GM12878 (cell line): ENCODE measurements at regions not wholly inside any gene's neighbourhood (a gene's known extent, or its start where the extent isn't known, plus 50 kb on each side); places are given as distances from the start of the nearest gene placed in this dataset.

Experiments used
- ATAC-seq: fragments of 200-7000 bp; cut with Tn5 transposase; 3 replicates; pipeline ENCODE4 v1.9.1; 2020; ENCODE audit warnings: mild to moderate bottlenecking, moderate library complexity
- BruUV-seq: library from RNA; stranded (reverse); fragments of 400-500 nt; replicated peaks from 2 replicates; lab custom pipeline; 2021; lab: Mats Ljungman, UMichigan
- CTCF ChIA-PET: fragments of 300-600 bp; sonication (Branson Sonifier 250); formaldehyde crosslinking; extraction: SDS; loops from one replicate; lab custom pipeline; 2021; ENCODE audit warnings: inconsistent platforms; lab: Yijun Ruan, JAX
- POLR2A ChIA-PET: fragments of 350-600 bp; formaldehyde crosslinking; extraction: SDS; loops from one replicate; lab custom pipeline; 2021; ENCODE audit warnings: inconsistent platforms; lab: Charles Lee
- RAD21 ChIA-PET: fragments of 300-600 bp; sonication (Branson Sonifier 250); formaldehyde crosslinking; loops from one replicate; lab custom pipeline; 2023; ENCODE audit warnings: antibody characterized with exemption; ENCODE audit not compliant: unreplicated experiment; lab: Charles Lee
- SMC1A ChIA-PET: fragments of 300-600 bp; sonication (Branson Sonifier 250); formaldehyde crosslinking; loops from one replicate; lab custom pipeline; 2023; ENCODE audit not compliant: unreplicated experiment, uncharacterized antibody; lab: Charles Lee
- DNase-seq: peaks from one replicate; pipeline ENCODE4 v3.0.0-alpha.2; 2011; ENCODE audit warnings: low read depth, low spot score
- FAIRE-seq: peaks from 3 replicates; lab custom pipeline; 2011; peaks lifted over from hg19 to GRCh38; lab: Jason Lieb, UNC
- H2AFZ ChIP-seq: 2 replicates; pipeline ENCODE4 v1.6.0; 2011; ENCODE audit warnings: low read depth, low read length, control low read depth; ENCODE audit not compliant: control insufficient read depth
- H3K27ac ChIP-seq: 2 replicates; pipeline ENCODE4 v1.5.1; 2011; ENCODE audit warnings: control low read depth; ENCODE audit not compliant: control insufficient read depth, insufficient read depth
- H3K27me3 ChIP-seq, 2 experiments: replicated peaks in 1 of 2; 2 replicates each; pipeline versions ENCODE4 v1.6.0 to v1.6.1; 2011; ENCODE audit warnings: low read length in 1 of 2; ENCODE audit not compliant: control insufficient read depth in 2 of 2, insufficient read depth in 2 of 2
- H3K36me3 ChIP-seq, 2 experiments: 2 replicates each; pipeline ENCODE4 v1.5.1; 2011; ENCODE audit warnings: low read length in 1 of 2; ENCODE audit not compliant: control insufficient read depth in 2 of 2, insufficient read depth in 2 of 2
- H3K4me1 ChIP-seq: 2 replicates; pipeline ENCODE4 v1.6.1; 2011; ENCODE audit warnings: mild to moderate bottlenecking, low read length, moderate library complexity, mixed read lengths; ENCODE audit not compliant: control insufficient read depth, insufficient read depth
- H3K4me2 ChIP-seq: 2 replicates; pipeline ENCODE4 v1.6.0; 2011; ENCODE audit warnings: control low read depth; ENCODE audit not compliant: control insufficient read depth, insufficient read depth
- H3K4me3 ChIP-seq: fragments of 200-600 bp; sonication (generic); 2 replicates; pipeline ENCODE4 v1.5.1; 2016
- H3K79me2 ChIP-seq: 2 replicates; pipeline ENCODE4 v1.6.0; 2011; ENCODE audit warnings: low read length; ENCODE audit not compliant: control insufficient read depth, insufficient read depth
- H3K9ac ChIP-seq: 2 replicates; pipeline ENCODE4 v1.8.0; 2011; ENCODE audit warnings: low read length, control low read depth, mixed read lengths; ENCODE audit not compliant: control insufficient read depth, insufficient read depth
- H3K9me3 ChIP-seq: replicated peaks from 3 replicates; pipeline ENCODE4 v1.5.1; 2011; ENCODE audit warnings: mild to moderate bottlenecking, low read length; ENCODE audit not compliant: control insufficient read depth, insufficient read depth
- H4K20me1 ChIP-seq: 2 replicates; pipeline ENCODE4 v1.6.0; 2011; ENCODE audit not compliant: control insufficient read depth, insufficient read depth
- ELK1 ChIP-seq: IDR thresholded peaks from 2 replicates; pipeline ENCODE4 v1.6.1; 2012; ENCODE audit warnings: low read depth, low read length, improper control_type of control experiment
- ETV6 ChIP-seq, 2 experiments: fragments of 450-650 bp in 1 of 2; IDR thresholded peaks in 1 of 2; conservative IDR thresholded peaks in 1 of 2; 2 replicates each; pipeline ENCODE4 v1.6.1; 2014; ENCODE audit warnings: antibody characterized with exemption in 1 of 2, borderline replicate concordance in 1 of 2, low read depth in 1 of 2, mild to moderate bottlenecking in 1 of 2, moderate library complexity in 1 of 2
- RB1 ChIP-seq: fragments of 450-650 bp; formaldehyde crosslinking; IDR thresholded peaks from 2 replicates; pipeline ENCODE4 v1.6.1; 2017; ENCODE audit warnings: mild to moderate bottlenecking, borderline replicate concordance
- ZBTB11 ChIP-seq: fragments of 450-650 bp; formaldehyde crosslinking; IDR thresholded peaks from 2 replicates; pipeline ENCODE4 v1.5.0; 2022; ENCODE audit warnings: mild to moderate bottlenecking, missing genetic modification characterization
- ZNF592 ChIP-seq: fragments of 450-650 bp; IDR thresholded peaks from 2 replicates; pipeline ENCODE4 v1.6.1; 2017; ENCODE audit warnings: mild to moderate bottlenecking, moderate library complexity
- ZZZ3 ChIP-seq: IDR thresholded peaks from 2 replicates; pipeline ENCODE4 v1.6.1; 2011; ENCODE audit warnings: low read depth; ENCODE audit not compliant: control insufficient read depth, insufficient read length
- WGBS: methylation state at CpG from one replicate; pipeline ENCODE4 v1.1.6; 2016; ENCODE audit warnings: low lambda C conversion rate; ENCODE audit not compliant: insufficient replicate concordance, insufficient coverage; ENCODE audit errors: missing lambda C conversion rate; 5-methylcytosine and 5-hydroxymethylcytosine counted together
- in situ Hi-C: fragments of 300-500 bp; cut with MboI; formaldehyde crosslinking; loops from 9 replicates; pipeline ENCODE4 v1.14.3; 2018; ENCODE audit warnings: mixed read lengths
- intact Hi-C: fragments of 100-400 bp; cut with micrococcal nuclease; formaldehyde crosslinking; loops from one replicate; pipeline ENCODE4 v1.14.2; 2022; ENCODE audit not compliant: unreplicated experiment

- intact Hi-C loops = no loop called here
- ChIA-PET RAD21 (no interaction called here), CTCF (no interaction called here), POLR2A (no interaction called here), SMC1A (no interaction called here)
- ATAC-seq (no peak), FAIRE-seq (no peak), DNase-seq (no peak)
- Histone ChIP-seq H3K27me3 (no peaks in the 10 kb centered on the region; a peak in 2 of 4 replicates), H3K9ac (no peak overlapping the region), H3K9me3 (no peaks in the 10 kb centered on the region), H3K4me2 (no peak overlapping the region), H3K27ac (no peak overlapping the region), H3K79me2 (no peaks in the 10 kb centered on the region), H2AFZ (no peak overlapping the region), H3K4me1 (no peaks in the 10 kb centered on the region), H3K4me3 (no peak overlapping the region), H3K36me3 (no peaks in the 10 kb centered on the region), H4K20me1 (no peaks in the 10 kb centered on the region)
- BruUV-seq = no TSS peak
- in situ Hi-C loops = no loop called here
- WGBS = 3% methylated on average over 3 of the region's 3 CpGs
- no peak for TF ChIP-seq ETV6 (conservative IDR thresholded peaks at IDR 0.05 in 1 of 2, IDR thresholded peaks at IDR 0.05 in 1 of 2; ENCODE audit: borderline replicate concordance in 1 of 2, low read depth in 1 of 2)
Observed at GRCh38 chr3:151625086-151625485, 108.6 kb upstream of the AADACL2 start.

- DNase-seq (no peak), ATAC-seq (no peak), FAIRE-seq (no peak)
- SMC1A ChIA-PET = interaction anchor here (0.6 to 1.6 kb wide), 5 partner anchors 22 to 355 kb away, joined by 3 read pairs; no protein-coding TSS in a partner anchor
- Histone ChIP-seq H3K4me1 (no peaks in the 10 kb centered on the region), H3K36me3 (no peaks in the 10 kb centered on the region), H3K4me2 (no peak overlapping the region), H4K20me1 (no peaks in the 10 kb centered on the region), H3K4me3 (no peak overlapping the region), H2AFZ (no peak overlapping the region), H3K79me2 (no peaks in the 10 kb centered on the region), H3K27ac (no peak overlapping the region), H3K9me3 (no peaks in the 10 kb centered on the region), H3K9ac (no peak overlapping the region), H3K27me3 (no peaks in the 10 kb centered on the region)
- in situ Hi-C loops = no loop called here
- RAD21 ChIA-PET = no interaction called here
- CTCF ChIA-PET = interaction anchor here (0.6 to 2.1 kb wide), 2 partner anchors 9 to 152 kb away, joined by 3 to 9 read pairs; no protein-coding TSS in a partner anchor
- intact Hi-C loops = no loop called here
- BruUV-seq = no TSS peak
- POLR2A ChIA-PET = no interaction called here
- TF ChIP-seq ELK1 (no peak), ZBTB11 (no peak), RB1 (no peak), ZNF592 (no peak), ZZZ3 (no peak)
Observed at GRCh38 chr3:151620071-151620470, 113.7 kb upstream of the AADACL2 start.
